CD4-positive, alpha-beta T cell (primary cell): ENCODE measurements at regions not wholly inside any gene's neighbourhood (a gene's known extent, or its start where the extent isn't known, plus 50 kb on each side); places are given as distances from the start of the nearest gene placed in this dataset.

ENCODE experiments used
- ATAC-seq: fragments of 200-7000 bp; cut with Tn5 transposase; one replicate; pipeline ENCODE4 v1.10.0; 2022; ENCODE audit warnings: mild to moderate bottlenecking; ENCODE audit not compliant: poor library complexity
- CTCF ChIA-PET: fragments of 350-600 bp; sonication (Branson Sonifier 250); formaldehyde crosslinking; loops from one replicate; lab custom pipeline; 2021; ENCODE audit warnings: antibody characterized with exemption, inconsistent platforms; lab: Charles Lee
- POLR2A ChIA-PET: fragments of 350-600 bp; sonication (Branson Sonifier 250); formaldehyde crosslinking; loops from one replicate; lab custom pipeline; 2021; ENCODE audit warnings: antibody characterized with exemption, inconsistent platforms; lab: Charles Lee
- DNase-seq, 14 experiments: peaks; one replicate each; pipeline ENCODE4 v3.0.0-alpha.2; 2013 to 2020; ENCODE audit warnings: mixed read lengths in 2 of 14
- H3K27ac ChIP-seq, 2 donors: one replicate each; pipeline versions ENCODE4 v1.5.1 to v1.7.0; 2013; ENCODE audit warnings: low read length in 2 of 2, low read depth in 1 of 2, mild to moderate bottlenecking in 1 of 2
- H3K27me3 ChIP-seq, 2 experiments: 1 replicate in 1 of 2; 2 replicates in 1 of 2; pipeline versions ENCODE4 v1.6.1 to v1.7.0; 2013; ENCODE audit warnings: low read length in 2 of 2, control low read depth in 1 of 2, mild to moderate bottlenecking in 1 of 2, moderate library complexity in 1 of 2; ENCODE audit not compliant: insufficient read depth in 2 of 2, control insufficient read depth in 1 of 2
- H3K36me3 ChIP-seq: one replicate; pipeline ENCODE4 v1.6.1; 2013; ENCODE audit warnings: low read length, control low read depth; ENCODE audit not compliant: insufficient read depth
- H3K4me1 ChIP-seq: one replicate; pipeline ENCODE4 v1.6.1; 2013; ENCODE audit warnings: low read length, control low read depth; ENCODE audit not compliant: insufficient read depth
- H3K4me3 ChIP-seq: one replicate; pipeline ENCODE4 v1.5.1; 2013; ENCODE audit warnings: mild to moderate bottlenecking, low read length, moderate library complexity
- H3K9me3 ChIP-seq, 2 experiments: 1 replicate in 1 of 2; 2 replicates in 1 of 2; pipeline versions ENCODE4 v1.6.1 to v1.7.0; 2013; ENCODE audit warnings: low read length in 2 of 2, mild to moderate bottlenecking in 2 of 2, control low read depth in 1 of 2, moderate library complexity in 1 of 2; ENCODE audit not compliant: control insufficient read depth in 1 of 2, insufficient read depth in 1 of 2
- H3K27ac Mint-ChIP-seq: one replicate; pipeline ENCODE4 v1.8.0; 2020; ENCODE audit warnings: mixed read lengths
- H3K27me3 Mint-ChIP-seq: one replicate; pipeline ENCODE4 v1.8.0; 2021; ENCODE audit warnings: mixed read lengths
- H3K36me3 Mint-ChIP-seq: one replicate; pipeline ENCODE4 v1.8.0; 2021; ENCODE audit warnings: low read depth, mixed read lengths
- H3K4me1 Mint-ChIP-seq: one replicate; pipeline ENCODE4 v1.8.0; 2021; ENCODE audit warnings: low read depth, mixed read lengths
- H3K4me3 Mint-ChIP-seq: one replicate; pipeline ENCODE4 v1.8.0; 2020; ENCODE audit warnings: mild to moderate bottlenecking, mixed read lengths
- H3K9me3 Mint-ChIP-seq: one replicate; pipeline ENCODE4 v1.8.0; 2020; ENCODE audit warnings: mixed read lengths
- CTCF ChIP-seq: fragments of 200-600 bp; IDR thresholded peaks from one replicate; pipeline ENCODE4 v1.8.0; 2022; ENCODE audit warnings: antibody characterized with exemption, mild to moderate bottlenecking
- intact Hi-C, 2 experiments: fragments of 100-400 bp; cut with DNase I in 1 of 2; cut with micrococcal nuclease in 1 of 2; formaldehyde crosslinking; loops; one replicate each; pipeline versions ENCODE4 v1.15.1 to v1.9.0; 2023 to 2025; cut with DNase I, micrococcal nuclease

- Mint-ChIP-seq H3K27ac (no peak overlapping the region), H3K9me3 (no peaks in the 10 kb centered on the region), H3K4me3 (no peak overlapping the region), H3K4me1 (no peaks in the 10 kb centered on the region), H3K27me3 (no peaks in the 10 kb centered on the region), H3K36me3 (no peaks in the 10 kb centered on the region)
- no peak overlapping the region for H3K27ac ChIP-seq
- DNase-seq (no peak), ATAC-seq (no peak)
- CTCF ChIA-PET, result no interaction called here
- no peak overlapping the region for H3K4me3 ChIP-seq
- POLR2A ChIA-PET, result no interaction called here
- TF ChIP-seq CTCF, result no peak
- no peaks in the 10 kb centered on the region for H3K36me3 ChIP-seq
- intact Hi-C loops, result no loop called here
- no peaks in the 10 kb centered on the region for H3K4me1 ChIP-seq
- no peaks in the 10 kb centered on the region for H3K9me3 ChIP-seq
- no peaks in the 10 kb centered on the region for H3K27me3 ChIP-seq
Measured at GRCh38 chrX:99077099-99077498, 1333.0 kb downstream of the PCDH19 start.

- ATAC-seq (no peak), DNase-seq (no peak)
- Mint-ChIP-seq H3K36me3 (no peaks in the 10 kb centered on the region), H3K4me1 (no peaks in the 10 kb centered on the region), H3K4me3 (no peak overlapping the region), H3K27ac (no peak overlapping the region), H3K27me3 (no peaks in the 10 kb centered on the region), H3K9me3 (no peaks in the 10 kb centered on the region)
- Histone ChIP-seq H3K27ac (no peak overlapping the region), H3K36me3 (no peaks in the 10 kb centered on the region), H3K9me3 (no peaks in the 10 kb centered on the region), H3K4me1 (no peaks in the 10 kb centered on the region), H3K27me3 (no peaks in the 10 kb centered on the region), H3K4me3 (no peak overlapping the region)
- intact Hi-C loops, result no loop called here
- CTCF ChIA-PET, result no interaction called here
- no peak for TF ChIP-seq CTCF
- POLR2A ChIA-PET, result no interaction called here
Measured at GRCh38 chrX:99073551-99073950, 1336.5 kb downstream of the PCDH19 start.

DNA sequence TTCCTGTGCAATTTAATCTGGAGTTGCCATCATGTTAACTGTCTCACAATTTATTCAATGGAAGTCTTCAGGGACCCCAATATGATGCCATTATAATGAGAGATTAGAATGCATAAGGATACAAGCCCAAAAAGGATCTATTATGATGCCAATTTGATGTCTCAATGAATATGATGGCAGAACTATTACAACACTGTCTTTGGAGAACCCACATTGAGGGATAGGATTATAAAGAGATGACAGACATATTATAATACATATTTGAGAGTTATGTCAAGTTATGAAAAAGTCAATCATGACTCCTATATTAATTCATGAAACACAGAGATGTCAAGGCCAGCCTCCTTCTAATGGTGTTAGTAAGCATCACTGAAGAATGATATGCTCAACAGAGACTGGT is 1358.4 kb downstream of the PCDH19 start:
- CTCF ChIA-PET, result no interaction called here
- DNase-seq, result no peak
- Histone ChIP-seq H3K9me3 (peaks cover 0 to 13% of the 10 kb centered on the region in 2 experiments), H3K4me3 (no peak overlapping the region), H3K4me1 (no peaks in the 10 kb centered on the region), H3K36me3 (no peaks in the 10 kb centered on the region), H3K27me3 (no peaks in the 10 kb centered on the region), H3K27ac (no peak overlapping the region)
- no peak overlapping the region for H3K4me3 Mint-ChIP-seq
- no peaks in the 10 kb centered on the region for H3K36me3 Mint-ChIP-seq
- H3K27me3 Mint-ChIP-seq, result no peaks in the 10 kb centered on the region
- intact Hi-C loops, result no loop called here
- no peaks in the 10 kb centered on the region for H3K4me1 Mint-ChIP-seq
- no peaks in the 10 kb centered on the region for H3K9me3 Mint-ChIP-seq
- no peak overlapping the region for H3K27ac Mint-ChIP-seq
- no peak for TF ChIP-seq CTCF
- ATAC-seq, result no peak
- POLR2A ChIA-PET, result no interaction called here
